Tibial nerve (tissue), 4 donors: ENCODE measurements at regions not wholly inside any gene's neighbourhood (a gene's known extent, or its start where the extent isn't known, plus 50 kb on each side); places are given as distances from the start of the nearest gene placed in this dataset.

Experiments used
- DNase-seq, 2 donors: peaks; one replicate each; pipeline ENCODE4 v3.0.0-alpha.2; 2019; ENCODE audit warnings: low spot score in 2 of 2
- H3K27ac ChIP-seq, 4 donors: fragments of 200-600 bp; sonication (generic) in 3 of 4; one replicate each; pipeline ENCODE4 v1.5.1; 2017 to 2019; ENCODE audit warnings: mild to moderate bottlenecking in 1 of 4
- H3K27me3 ChIP-seq, 2 donors: fragments of 200-600 bp; sonication (generic) in 1 of 2; one replicate each; pipeline versions ENCODE4 v1.5.1 to v1.6.0; 2017 to 2019
- H3K36me3 ChIP-seq, 3 donors: fragments of 200-600 bp; sonication (generic); one replicate each; pipeline ENCODE4 v1.5.1; 2018 to 2019
- H3K4me1 ChIP-seq, 4 donors: fragments of 200-600 bp; sonication (generic) in 3 of 4; one replicate each; pipeline ENCODE4 v1.5.1; 2017 to 2019
- H3K4me3 ChIP-seq, 4 donors: fragments of 200-600 bp; sonication (generic) in 3 of 4; one replicate each; pipeline ENCODE4 v1.5.1; 2017 to 2019; ENCODE audit warnings: mild to moderate bottlenecking in 1 of 4, moderate library complexity in 1 of 4
- H3K9me3 ChIP-seq, 4 donors: fragments of 200-600 bp; sonication (generic) in 3 of 4; one replicate each; pipeline ENCODE4 v1.5.1; 2017 to 2019
- CTCF ChIP-seq, 5 experiments: fragments of 200-600 bp in 3 of 5; fragments of 450-650 bp in 2 of 5; sonication (generic) in 3 of 5; IDR thresholded peaks; one replicate each; pipeline ENCODE4 v1.5.1; 2016 to 2019; ENCODE audit warnings: antibody characterized with exemption in 5 of 5, mild to moderate bottlenecking in 3 of 5, moderate library complexity in 2 of 5
- EP300 ChIP-seq, 2 donors: sonication (generic); formaldehyde crosslinking; IDR thresholded peaks; one replicate each; pipeline ENCODE4 v1.6.1; 2017; ENCODE audit warnings: antibody characterized with exemption in 2 of 2, mild to moderate bottlenecking in 1 of 2
- POLR2A ChIP-seq, 2 donors: fragments of 450-650 bp; IDR thresholded peaks; one replicate each; pipeline ENCODE4 v1.6.1; 2017; ENCODE audit warnings: antibody characterized with exemption in 2 of 2, mild to moderate bottlenecking in 2 of 2, moderate library complexity in 2 of 2
- WGBS, 2 donors: methylation state at CpG; one replicate each; pipeline ENCODE4 v1.1.5; 2018; 5-methylcytosine and 5-hydroxymethylcytosine counted together

- no peaks in the 10 kb centered on the region for H3K36me3 ChIP-seq
- no peak for DNase-seq
- no peak overlapping the region for H3K4me3 ChIP-seq
- WGBS, 2 donors, result 68 to 72% methylated on average over 3 of the region's 3 CpGs
- TF ChIP-seq CTCF (IDR thresholded peaks at IDR 0.05) (no peak), POLR2A (IDR thresholded peaks at IDR 0.05) (no peak), EP300 (IDR thresholded peaks at IDR 0.05) (no peak)
- no peaks in the 10 kb centered on the region for H3K9me3 ChIP-seq
- H3K4me1 ChIP-seq, result no peaks in the 10 kb centered on the region
- H3K27ac ChIP-seq, result no peak overlapping the region
- H3K27me3 ChIP-seq, result no peaks in the 10 kb centered on the region
Observed at GRCh38 chr5:167708449-167708848, 583.0 kb upstream of the WWC1 start.

GRCh38 chr5:167709625-167710024 is 581.8 kb upstream of the WWC1 start:
- Histone ChIP-seq H3K4me1 (no peaks in the 10 kb centered on the region), H3K9me3 (no peaks in the 10 kb centered on the region), H3K36me3 (no peaks in the 10 kb centered on the region), H3K27ac (no peak overlapping the region), H3K4me3 (no peak overlapping the region), H3K27me3 (no peaks in the 10 kb centered on the region)
- no peak for DNase-seq
- TF ChIP-seq POLR2A (IDR thresholded peaks at IDR 0.05), result no peak
- WGBS, 2 donors, result 87 to 95% methylated on average over 4 of the region's 4 CpGs

GRCh38 chr5:167710444-167711073 is 580.9 kb upstream of the WWC1 start:
- 79 to 88% methylated on average over 3 of the region's 3 CpGs for WGBS, 2 donors
- no peak for DNase-seq
- H3K4me3 ChIP-seq, result no peak overlapping the region
- TF ChIP-seq POLR2A (IDR thresholded peaks at IDR 0.05) (no peak), CTCF (IDR thresholded peaks at IDR 0.05) (no peak), EP300 (IDR thresholded peaks at IDR 0.05) (no peak)
- no peaks in the 10 kb centered on the region for H3K36me3 ChIP-seq
- no peaks in the 10 kb centered on the region for H3K9me3 ChIP-seq
- no peaks in the 10 kb centered on the region for H3K27me3 ChIP-seq
- H3K4me1 ChIP-seq, result no peaks in the 10 kb centered on the region
- no peak overlapping the region for H3K27ac ChIP-seq

GRCh38 chr5:167712986-167713585 is 578.4 kb upstream of the WWC1 start:
- no peak overlapping the region for H3K27ac ChIP-seq
- no peaks in the 10 kb centered on the region for H3K27me3 ChIP-seq
- H3K4me1 ChIP-seq, result no peaks in the 10 kb centered on the region
- no peaks in the 10 kb centered on the region for H3K9me3 ChIP-seq
- H3K4me3 ChIP-seq, result no peak overlapping the region
- DNase-seq, result no peak
- 68 to 69% methylated on average over 7 of the region's 7 CpGs for WGBS, 2 donors
- TF ChIP-seq CTCF (IDR thresholded peaks at IDR 0.05) (no peak), EP300 (IDR thresholded peaks at IDR 0.05) (no peak), POLR2A (IDR thresholded peaks at IDR 0.05) (no peak)
- no peaks in the 10 kb centered on the region for H3K36me3 ChIP-seq

- Histone ChIP-seq H3K4me1 (no peaks in the 10 kb centered on the region), H3K27ac (no peak overlapping the region), H3K27me3 (no peaks in the 10 kb centered on the region), H3K4me3 (no peak overlapping the region), H3K36me3 (no peaks in the 10 kb centered on the region), H3K9me3 (no peaks in the 10 kb centered on the region)
- no peak for TF ChIP-seq EP300 (IDR thresholded peaks at IDR 0.05)
- TF ChIP-seq POLR2A (IDR thresholded peaks at IDR 0.05), result no peak
- no peak for TF ChIP-seq CTCF (IDR thresholded peaks at IDR 0.05)
- 77 to 81% methylated on average over 1 of the region's 1 CpG for WGBS, 2 donors
- DNase-seq, result no peak
Observed at GRCh38 chr5:167713896-167714295, 577.5 kb upstream of the WWC1 start.
